ENCODE measurements at regions not wholly inside any gene's neighbourhood (a gene's known extent, or its start where the extent isn't known, plus 50 kb on each side); places are given as distances from the start of the nearest gene placed in this dataset.

DNA sequence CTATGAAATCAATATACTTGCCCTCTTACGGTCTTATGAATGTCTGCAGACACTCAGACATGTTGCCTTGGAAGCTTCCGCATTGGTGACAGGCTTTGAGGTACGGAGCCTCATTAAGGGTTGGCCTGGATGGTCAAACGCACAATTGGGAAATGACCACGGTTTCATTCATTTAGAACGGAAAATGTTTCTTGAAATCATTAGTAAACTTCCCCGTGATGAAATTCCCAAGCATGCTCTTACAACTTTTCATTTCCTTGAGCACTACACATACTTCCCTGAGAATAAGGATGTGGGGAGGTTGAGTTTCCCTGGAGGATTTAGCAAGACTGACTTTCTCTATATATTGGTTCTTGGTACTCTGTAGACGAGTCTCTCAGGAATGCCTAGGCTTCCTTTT, 146.3 kb downstream of the HLX start:
- no peak for DNase-seq
- ChIA-PET CTCF (no interaction called here), POLR2A (no interaction called here)
- Histone ChIP-seq H3K27me3 (ENCODE audit: insufficient read depth, low read length, poor library complexity, severe bottlenecking) (no peaks in the 10 kb centered on the region), H3K4me3 (ENCODE audit: low read length) (no peak overlapping the region), H3K27ac (ENCODE audit: low read depth, low read length) (no peak overlapping the region), H3K9me3 (ENCODE audit: low read length) (no peaks in the 10 kb centered on the region), H3K36me3 (ENCODE audit: insufficient read depth, low read length) (no peaks in the 10 kb centered on the region), H3K4me1 (ENCODE audit: insufficient read depth, low read length) (no peaks in the 10 kb centered on the region)
- Mint-ChIP-seq H3K4me1 (no peaks in the 10 kb centered on the region), H3K36me3 (no peaks in the 10 kb centered on the region), H3K9me3 (peaks cover 0 to 3% (median 0%) of the 10 kb centered on the region in 5 donors), H3K27me3 (peaks cover 0 to 1% of the 10 kb centered on the region in 2 donors), H3K4me3 (no peak overlapping the region), H3K27ac (no peak overlapping the region)

DNA sequence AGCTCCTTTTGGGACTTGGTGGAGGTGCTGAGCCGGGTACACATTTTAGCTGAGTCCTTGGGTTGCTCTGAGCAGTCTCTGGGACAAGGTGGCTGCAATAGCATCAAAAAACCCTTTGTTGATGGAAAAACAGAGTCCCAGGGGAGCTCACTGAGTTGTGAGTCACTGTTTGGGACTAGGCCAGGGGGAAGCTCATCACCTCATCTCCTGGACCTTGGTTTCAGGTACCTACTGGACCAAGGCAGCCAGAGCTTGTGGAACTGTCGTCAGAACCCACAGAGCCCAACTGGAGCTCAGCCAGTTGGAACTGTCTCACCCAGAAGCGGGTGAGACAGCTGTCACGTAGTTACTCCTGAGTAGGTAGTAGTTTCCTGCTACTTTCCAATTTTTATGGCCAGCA, 146.7 kb downstream of the HLX start:
- no peaks in the 10 kb centered on the region for H3K4me1 ChIP-seq (ENCODE audit: insufficient read depth, low read length)
- peaks cover 0 to 3% (median 0%) of the 10 kb centered on the region in 5 donors for H3K9me3 Mint-ChIP-seq
- no peaks in the 10 kb centered on the region for H3K4me1 Mint-ChIP-seq
- CTCF ChIA-PET = no interaction called here
- POLR2A ChIA-PET = no interaction called here
- peaks cover 0 to 1% of the 10 kb centered on the region in 2 donors for H3K27me3 Mint-ChIP-seq
- H3K27ac Mint-ChIP-seq = no peak overlapping the region
- H3K27ac ChIP-seq (ENCODE audit: low read depth, low read length) = no peak overlapping the region
- H3K27me3 ChIP-seq (ENCODE audit: insufficient read depth, low read length, poor library complexity, severe bottlenecking) = no peaks in the 10 kb centered on the region
- DNase-seq = no peak
- H3K4me3 Mint-ChIP-seq = no peak overlapping the region
- H3K9me3 ChIP-seq (ENCODE audit: low read length) = no peaks in the 10 kb centered on the region
- H3K36me3 ChIP-seq (ENCODE audit: insufficient read depth, low read length) = no peaks in the 10 kb centered on the region
- no peaks in the 10 kb centered on the region for H3K36me3 Mint-ChIP-seq
- H3K4me3 ChIP-seq (ENCODE audit: low read length) = no peak overlapping the region

DNA sequence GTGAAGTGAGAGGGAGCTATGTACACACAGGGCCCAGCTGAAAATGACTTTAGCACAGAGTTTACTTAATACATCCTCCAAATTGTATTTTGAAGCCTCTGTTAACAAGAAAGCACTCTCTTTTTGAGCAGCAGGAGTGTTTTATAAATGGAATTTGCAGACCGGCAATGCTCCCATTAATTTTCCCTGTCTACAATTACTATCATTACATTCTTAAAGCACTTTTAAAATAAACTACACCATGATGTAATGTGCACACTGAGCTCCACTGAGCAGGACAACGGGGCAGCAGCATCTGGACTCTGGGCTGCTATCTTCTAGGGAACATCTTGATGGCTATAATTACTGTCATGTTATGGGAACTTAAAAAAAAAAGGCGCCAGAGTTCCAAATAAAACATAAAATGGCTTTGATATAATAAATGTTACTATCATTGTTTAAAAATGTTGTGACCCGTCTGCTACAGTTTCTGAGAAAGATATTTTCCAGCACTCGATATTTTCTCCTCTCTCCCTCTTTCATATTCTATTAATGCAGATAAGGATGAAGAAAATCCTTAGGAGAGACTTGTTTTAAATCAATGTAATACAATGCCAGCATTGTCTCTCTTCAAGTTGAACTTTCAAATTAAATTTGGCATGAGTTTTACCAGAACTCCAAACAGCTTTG, 150.9 kb downstream of the HLX start:
- no peak overlapping the region for H3K4me3 Mint-ChIP-seq
- no peak overlapping the region for H3K4me3 ChIP-seq (ENCODE audit: low read length)
- no peaks in the 10 kb centered on the region for H3K36me3 ChIP-seq (ENCODE audit: insufficient read depth, low read length)
- H3K27ac Mint-ChIP-seq = no peak overlapping the region
- no peaks in the 10 kb centered on the region for H3K4me1 Mint-ChIP-seq
- no peaks in the 10 kb centered on the region for H3K27me3 ChIP-seq (ENCODE audit: insufficient read depth, low read length, poor library complexity, severe bottlenecking)
- peaks cover 0 to 3% (median 0%) of the 10 kb centered on the region in 5 donors for H3K9me3 Mint-ChIP-seq
- H3K27ac ChIP-seq (ENCODE audit: low read depth, low read length) = no peak overlapping the region
- H3K36me3 Mint-ChIP-seq = no peaks in the 10 kb centered on the region
- H3K4me1 ChIP-seq (ENCODE audit: insufficient read depth, low read length) = no peaks in the 10 kb centered on the region
- DNase-seq = no peak
- H3K27me3 Mint-ChIP-seq = peaks cover 0 to 1% of the 10 kb centered on the region in 2 donors
- ChIA-PET CTCF (no interaction called here), POLR2A (no interaction called here)
- no peaks in the 10 kb centered on the region for H3K9me3 ChIP-seq (ENCODE audit: low read length)

DNA sequence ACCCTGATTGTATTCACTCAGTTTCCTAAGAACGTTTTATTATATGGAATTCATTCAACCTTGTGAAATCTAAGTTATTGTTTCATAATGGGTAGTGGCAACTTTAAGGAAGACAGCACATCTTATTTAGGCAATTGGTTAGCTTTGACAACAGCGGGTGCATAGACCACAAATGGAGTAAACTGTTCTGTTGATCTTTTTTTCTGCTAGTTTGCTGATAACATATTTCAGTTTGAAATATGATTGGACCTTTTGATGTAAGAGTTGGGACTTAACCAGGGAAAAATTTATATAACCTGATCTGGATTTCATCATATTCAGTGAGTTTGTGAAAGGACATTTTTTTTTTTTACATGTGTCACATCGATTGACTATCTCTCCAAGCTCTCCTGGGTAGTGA, 151.7 kb downstream of the HLX start:
- H3K4me3 Mint-ChIP-seq = no peak overlapping the region
- no peaks in the 10 kb centered on the region for H3K36me3 ChIP-seq (ENCODE audit: insufficient read depth, low read length)
- no peak for DNase-seq

DNA sequence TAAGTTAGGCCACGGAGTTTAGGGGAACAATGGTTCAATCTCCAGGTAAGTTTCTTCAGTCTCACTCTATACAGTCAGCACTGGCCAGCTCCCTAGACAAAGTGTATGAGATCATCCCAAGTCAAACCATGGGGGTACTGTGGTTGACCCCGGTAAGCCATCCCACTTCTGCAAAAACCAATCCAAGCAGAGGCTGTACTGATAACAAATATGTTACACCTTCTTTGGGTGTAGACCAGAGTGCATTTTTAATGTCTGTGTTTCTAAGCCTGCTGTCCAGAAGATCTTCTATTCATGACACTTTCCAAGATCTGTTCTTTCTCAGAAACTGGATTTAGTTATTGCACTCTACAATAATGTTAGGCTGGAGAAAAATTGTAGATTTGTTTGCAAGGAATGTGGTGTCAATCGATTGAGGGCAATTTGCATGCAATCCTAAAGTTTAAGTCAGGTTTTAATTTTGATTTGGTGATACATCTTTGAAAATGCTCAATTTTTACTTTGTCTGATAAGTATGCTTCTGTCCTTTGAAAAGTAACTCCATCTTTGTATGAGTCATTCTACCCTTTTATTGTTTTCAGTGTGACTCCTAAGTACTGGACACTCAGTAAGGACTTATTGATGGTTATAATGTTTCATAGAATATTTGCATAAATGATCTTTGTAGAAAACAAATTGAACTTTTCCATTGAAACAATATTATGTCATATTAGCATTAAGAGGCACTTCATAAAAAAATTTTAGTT, 152.4 kb downstream of the HLX start:
- CTCF ChIA-PET = no interaction called here
- peaks cover 0 to 3% (median 0%) of the 10 kb centered on the region in 5 donors for H3K9me3 Mint-ChIP-seq

More for the DNA sequence above, 151.7 kb downstream of the HLX start:
- Mint-ChIP-seq H3K27ac (no peak overlapping the region), H3K4me1 (no peaks in the 10 kb centered on the region), H3K36me3 (no peaks in the 10 kb centered on the region), H3K27me3 (peaks cover 0 to 1% of the 10 kb centered on the region in 2 donors), H3K9me3 (peaks cover 0 to 3% (median 0%) of the 10 kb centered on the region in 5 donors)
- no peak overlapping the region for H3K4me3 ChIP-seq (ENCODE audit: low read length)
- no peak overlapping the region for H3K27ac ChIP-seq (ENCODE audit: low read depth, low read length)
- H3K4me1 ChIP-seq (ENCODE audit: insufficient read depth, low read length) = no peaks in the 10 kb centered on the region
- H3K9me3 ChIP-seq (ENCODE audit: low read length) = no peaks in the 10 kb centered on the region
- ChIA-PET POLR2A (no interaction called here), CTCF (no interaction called here)
- no peaks in the 10 kb centered on the region for H3K27me3 ChIP-seq (ENCODE audit: insufficient read depth, low read length, poor library complexity, severe bottlenecking)

DNA sequence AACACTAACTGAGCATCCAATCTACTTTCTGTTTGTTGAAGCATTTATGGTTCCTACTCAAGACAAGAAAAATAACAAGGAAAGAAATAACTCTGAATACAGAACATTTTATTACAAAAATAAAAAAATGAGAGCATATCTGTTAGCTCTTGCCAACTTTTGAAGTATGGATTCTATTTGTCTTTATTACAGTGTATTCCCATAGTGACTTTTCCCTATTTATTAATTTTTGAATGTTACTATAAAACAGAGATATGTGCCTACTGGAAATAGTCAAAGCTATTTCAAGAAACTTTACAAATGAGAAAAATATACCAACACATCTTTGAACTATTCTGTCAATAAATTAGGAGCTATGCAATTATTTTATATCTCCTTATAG, 153.0 kb downstream of the HLX start:
- Histone ChIP-seq H3K4me1 (ENCODE audit: insufficient read depth, low read length) (no peaks in the 10 kb centered on the region), H3K9me3 (ENCODE audit: low read length) (no peaks in the 10 kb centered on the region), H3K27ac (ENCODE audit: low read depth, low read length) (no peak overlapping the region), H3K36me3 (ENCODE audit: insufficient read depth, low read length) (no peaks in the 10 kb centered on the region), H3K27me3 (ENCODE audit: insufficient read depth, low read length, poor library complexity, severe bottlenecking) (no peaks in the 10 kb centered on the region), H3K4me3 (ENCODE audit: low read length) (no peak overlapping the region)
- H3K4me3 Mint-ChIP-seq = no peak overlapping the region
- H3K27ac Mint-ChIP-seq = no peak overlapping the region
- CTCF ChIA-PET = no interaction called here
- no peaks in the 10 kb centered on the region for H3K36me3 Mint-ChIP-seq
- H3K4me1 Mint-ChIP-seq = no peaks in the 10 kb centered on the region
- DNase-seq = no peak
- no peaks in the 10 kb centered on the region for H3K27me3 Mint-ChIP-seq
- peaks cover 0 to 2% (median 0%) of the 10 kb centered on the region in 5 donors for H3K9me3 Mint-ChIP-seq
- POLR2A ChIA-PET = no interaction called here

More for the DNA sequence above, 152.4 kb downstream of the HLX start:
- Histone ChIP-seq H3K27ac (ENCODE audit: low read depth, low read length) (no peak overlapping the region), H3K4me3 (ENCODE audit: low read length) (no peak overlapping the region), H3K4me1 (ENCODE audit: insufficient read depth, low read length) (no peaks in the 10 kb centered on the region), H3K27me3 (ENCODE audit: insufficient read depth, low read length, poor library complexity, severe bottlenecking) (no peaks in the 10 kb centered on the region), H3K36me3 (ENCODE audit: insufficient read depth, low read length) (no peaks in the 10 kb centered on the region), H3K9me3 (ENCODE audit: low read length) (no peaks in the 10 kb centered on the region)
- POLR2A ChIA-PET = no interaction called here
- Mint-ChIP-seq H3K27me3 (peaks cover 0 to under 1% of the 10 kb centered on the region in 2 donors), H3K4me1 (no peaks in the 10 kb centered on the region), H3K4me3 (no peak overlapping the region), H3K36me3 (no peaks in the 10 kb centered on the region), H3K27ac (no peak overlapping the region)
- no peak for DNase-seq

DNA sequence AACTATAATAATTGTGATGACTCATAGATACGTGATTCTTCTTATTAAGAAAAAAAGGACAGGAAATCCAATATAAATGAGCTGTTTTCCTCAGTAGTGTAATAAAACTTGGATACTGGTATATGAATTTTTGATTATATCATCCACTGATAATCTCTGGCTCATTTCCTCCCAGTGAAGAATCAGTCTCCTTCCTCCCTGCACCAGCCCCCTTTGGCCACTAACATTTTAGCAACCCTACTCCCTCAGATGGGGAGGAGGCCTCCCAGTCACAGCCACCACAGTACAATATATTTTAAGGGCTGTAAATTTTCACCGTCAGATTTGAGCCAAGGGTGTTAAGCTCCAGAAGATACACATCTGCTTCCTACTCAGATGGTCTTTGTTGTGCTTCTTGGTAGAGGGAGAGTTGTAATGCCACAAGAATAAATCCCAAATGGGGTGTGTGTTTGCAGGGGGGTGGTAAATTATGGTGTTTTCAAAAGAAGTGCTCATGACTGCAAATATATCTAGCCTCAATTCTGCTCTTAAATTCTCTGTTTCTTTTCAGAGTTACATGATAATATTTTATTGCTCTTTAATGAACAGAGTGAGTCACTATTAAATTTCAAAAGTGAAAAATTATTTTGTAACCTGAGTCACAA, 153.5 kb downstream of the HLX start:
- no peaks in the 10 kb centered on the region for H3K36me3 ChIP-seq (ENCODE audit: insufficient read depth, low read length)
- no peak for DNase-seq
- Mint-ChIP-seq H3K4me1 (no peaks in the 10 kb centered on the region), H3K27ac (no peak overlapping the region), H3K27me3 (no peaks in the 10 kb centered on the region), H3K9me3 (peaks cover 0 to 1% (median 0%) of the 10 kb centered on the region in 5 donors), H3K36me3 (no peaks in the 10 kb centered on the region), H3K4me3 (no peak overlapping the region)
- no peak overlapping the region for H3K27ac ChIP-seq (ENCODE audit: low read depth, low read length)
- no peaks in the 10 kb centered on the region for H3K4me1 ChIP-seq (ENCODE audit: insufficient read depth, low read length)
- CTCF ChIA-PET = no interaction called here
- H3K4me3 ChIP-seq (ENCODE audit: low read length) = no peak overlapping the region
- no peaks in the 10 kb centered on the region for H3K9me3 ChIP-seq (ENCODE audit: low read length)
- POLR2A ChIA-PET = no interaction called here
- H3K27me3 ChIP-seq (ENCODE audit: insufficient read depth, low read length, poor library complexity, severe bottlenecking) = no peaks in the 10 kb centered on the region

DNA sequence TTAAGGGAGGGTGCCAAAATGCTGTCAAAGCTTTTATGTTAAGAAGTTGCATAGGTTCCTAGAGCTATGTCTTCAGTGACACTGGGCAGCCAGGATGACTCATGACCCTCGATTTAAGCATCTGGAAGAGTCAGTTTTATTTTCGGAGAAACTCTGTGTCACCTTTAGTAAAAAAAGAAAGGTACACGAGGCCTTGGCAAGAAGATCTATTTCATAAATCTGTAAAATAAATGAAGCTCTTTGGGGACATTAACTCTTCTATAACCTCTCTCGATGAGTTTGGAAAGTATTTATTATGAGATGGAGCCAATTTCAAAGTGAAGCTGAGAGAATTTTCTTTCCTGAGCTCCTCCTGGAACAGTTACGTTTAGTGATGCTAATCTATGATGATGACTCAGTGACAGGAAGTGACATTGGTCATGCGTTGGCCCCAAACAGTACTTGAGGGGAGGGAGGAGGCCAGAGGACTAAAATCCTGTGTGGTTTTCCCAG, 156.5 kb downstream of the HLX start:
- DNase-seq = no peak

More for the DNA sequence above, 156.5 kb downstream of the HLX start:
- no peaks in the 10 kb centered on the region for H3K4me1 ChIP-seq (ENCODE audit: insufficient read depth, low read length)
- H3K9me3 ChIP-seq (ENCODE audit: low read length) = no peaks in the 10 kb centered on the region
- no peak overlapping the region for H3K4me3 ChIP-seq (ENCODE audit: low read length)
- Mint-ChIP-seq H3K4me1 (no peaks in the 10 kb centered on the region), H3K36me3 (no peaks in the 10 kb centered on the region), H3K9me3 (peaks cover 0 to 3% (median 0%) of the 10 kb centered on the region in 5 donors), H3K27me3 (no peaks in the 10 kb centered on the region), H3K4me3 (no peak overlapping the region), H3K27ac (no peak overlapping the region)
- H3K27ac ChIP-seq (ENCODE audit: low read depth, low read length) = no peak overlapping the region
- CTCF ChIA-PET = no interaction called here
- no peaks in the 10 kb centered on the region for H3K36me3 ChIP-seq (ENCODE audit: insufficient read depth, low read length)
- no peaks in the 10 kb centered on the region for H3K27me3 ChIP-seq (ENCODE audit: insufficient read depth, low read length, poor library complexity, severe bottlenecking)
- POLR2A ChIA-PET = no interaction called here

Measured in CD8-positive, alpha-beta memory T cell (primary cell).